ENCODE measurements at regions not wholly inside any gene's neighbourhood (a gene's known extent, or its start where the extent isn't known, plus 50 kb on each side); places are given as distances from the start of the nearest gene placed in this dataset.
"Not testable (repeated sequence)": the region's sequence is repeated elsewhere in the genome, so short reads cannot be mapped to it uniquely, and the experiment has no call there.

- not testable (repeated sequence) for H3K27me3 Mint-ChIP-seq, H3K4me3 Mint-ChIP-seq, H3K36me3 Mint-ChIP-seq, H3K27ac Mint-ChIP-seq, ATAC-seq, H3K4me1 Mint-ChIP-seq
- H3K9me3 Mint-ChIP-seq, result peaks cover 13% of the 10 kb centered on the region
Measured at GRCh38 chr13:104493502-104493901, 1427.3 kb upstream of the SLC10A2 start.

DNA sequence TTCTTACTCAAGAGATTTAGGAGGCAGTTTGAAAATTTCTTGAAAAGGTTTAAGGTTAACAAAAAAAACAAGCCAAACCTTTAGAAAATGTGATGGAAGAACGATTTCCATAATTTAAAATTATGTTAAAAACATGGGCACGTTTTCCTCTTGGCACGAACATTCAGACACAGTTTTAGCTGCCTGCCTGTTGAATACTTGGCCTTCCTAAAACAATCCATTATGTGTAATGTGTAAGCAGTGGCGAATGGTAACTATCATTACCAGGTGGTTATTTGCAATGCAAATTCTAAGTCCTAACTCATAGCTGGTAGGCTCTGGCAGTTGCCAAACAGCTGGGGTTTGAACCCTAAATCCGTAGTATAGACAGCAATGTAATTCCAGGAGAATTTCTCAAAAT lies 1425.7 kb upstream of the SLC10A2 start:
- no peaks in the 10 kb centered on the region for H3K27me3 Mint-ChIP-seq
- no peak overlapping the region for H3K27ac Mint-ChIP-seq
- no peak overlapping the region for H3K4me3 Mint-ChIP-seq
- peaks cover 13% of the 10 kb centered on the region for H3K9me3 Mint-ChIP-seq
- H3K36me3 Mint-ChIP-seq, result no peaks in the 10 kb centered on the region
- no peaks in the 10 kb centered on the region for H3K4me1 Mint-ChIP-seq
- no peak for ATAC-seq

GRCh38 chr13:104487006-104487405 lies 1420.8 kb upstream of the SLC10A2 start:
- ATAC-seq, result no peak
- Mint-ChIP-seq H3K27me3 (no peaks in the 10 kb centered on the region), H3K9me3 (peaks cover 4% of the 10 kb centered on the region), H3K4me3 (no peak overlapping the region), H3K36me3 (no peaks in the 10 kb centered on the region), H3K27ac (no peak overlapping the region), H3K4me1 (no peaks in the 10 kb centered on the region)

DNA sequence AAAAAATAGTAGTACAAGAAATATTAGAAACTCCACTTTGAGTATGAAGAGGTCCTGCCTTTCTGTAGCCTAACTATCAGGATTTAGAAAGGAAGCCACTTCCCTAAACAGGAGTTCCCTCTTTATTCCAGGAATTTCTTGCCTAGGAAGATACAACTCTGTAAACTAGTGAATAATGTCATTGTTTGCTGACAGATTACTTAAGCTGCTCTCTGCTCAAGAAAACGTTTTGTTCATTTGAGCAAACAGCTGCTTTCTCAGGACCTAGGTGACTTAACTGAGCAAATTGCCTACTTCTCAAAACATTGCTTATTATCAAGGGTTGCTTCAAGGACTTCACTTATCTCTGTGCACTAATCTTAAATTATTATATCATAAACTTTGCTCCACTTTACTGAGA lies 1419.4 kb upstream of the SLC10A2 start:
- Mint-ChIP-seq H3K36me3 (no peaks in the 10 kb centered on the region), H3K4me1 (no peaks in the 10 kb centered on the region)

GRCh38 chr13:104483631-104484030 lies 1417.4 kb upstream of the SLC10A2 start:
- H3K9me3 Mint-ChIP-seq, result peaks cover 5% of the 10 kb centered on the region
- H3K27me3 Mint-ChIP-seq, result no peaks in the 10 kb centered on the region
- no peak overlapping the region for H3K4me3 Mint-ChIP-seq
- ATAC-seq, result peak; percentile 48
- no peak overlapping the region for H3K27ac Mint-ChIP-seq
- no peaks in the 10 kb centered on the region for H3K36me3 Mint-ChIP-seq
- no peaks in the 10 kb centered on the region for H3K4me1 Mint-ChIP-seq

More for the DNA sequence above, 1419.4 kb upstream of the SLC10A2 start:
- peaks cover 4% of the 10 kb centered on the region for H3K9me3 Mint-ChIP-seq
- no peak overlapping the region for H3K27ac Mint-ChIP-seq
- H3K27me3 Mint-ChIP-seq, result no peaks in the 10 kb centered on the region
- H3K4me3 Mint-ChIP-seq, result no peak overlapping the region
- ATAC-seq, result no peak

- Mint-ChIP-seq H3K36me3 (no peaks in the 10 kb centered on the region), H3K4me3 (no peak overlapping the region), H3K4me1 (no peaks in the 10 kb centered on the region), H3K9me3 (peaks cover 10% of the 10 kb centered on the region), H3K27me3 (no peaks in the 10 kb centered on the region), H3K27ac (no peak overlapping the region)
- no peak for ATAC-seq
Measured at GRCh38 chr13:104477261-104477660, 1411.0 kb upstream of the SLC10A2 start.

- H3K4me3 Mint-ChIP-seq, result no peak overlapping the region
- H3K4me1 Mint-ChIP-seq, result no peaks in the 10 kb centered on the region
- H3K27ac Mint-ChIP-seq, result no peak overlapping the region
Measured at GRCh38 chr13:104473936-104474335, 1407.7 kb upstream of the SLC10A2 start.

DNA sequence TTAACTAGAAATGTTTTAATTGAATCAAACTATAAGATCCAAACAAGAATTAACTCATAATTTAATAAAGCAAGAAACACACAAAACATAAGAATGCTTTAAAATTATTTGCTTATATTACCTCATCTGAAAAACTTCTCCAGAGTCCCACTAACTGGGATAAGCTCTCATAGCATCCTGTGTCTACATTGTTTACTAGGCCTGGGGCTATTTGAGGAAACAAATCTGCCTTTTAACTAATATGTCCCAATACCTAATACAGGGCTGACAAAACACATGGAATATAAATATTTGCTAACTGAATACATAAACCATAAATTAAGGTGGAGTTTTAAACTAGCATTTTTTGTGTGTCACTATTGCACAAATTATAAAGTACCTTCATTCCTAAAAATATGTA lies 1399.8 kb upstream of the SLC10A2 start:
- Mint-ChIP-seq H3K4me1 (no peaks in the 10 kb centered on the region), H3K4me3 (no peak overlapping the region), H3K9me3 (peaks cover 8% of the 10 kb centered on the region), H3K27me3 (no peaks in the 10 kb centered on the region), H3K36me3 (no peaks in the 10 kb centered on the region), H3K27ac (no peak overlapping the region)
- no peak for ATAC-seq

More at GRCh38 chr13:104473936-104474335, 1407.7 kb upstream of the SLC10A2 start:
- Mint-ChIP-seq H3K36me3 (no peaks in the 10 kb centered on the region), H3K9me3 (peaks cover 10% of the 10 kb centered on the region), H3K27me3 (no peaks in the 10 kb centered on the region)
- ATAC-seq, result no peak

- no peaks in the 10 kb centered on the region for H3K27me3 Mint-ChIP-seq
- no peaks in the 10 kb centered on the region for H3K4me1 Mint-ChIP-seq
- H3K9me3 Mint-ChIP-seq, result peaks cover 8% of the 10 kb centered on the region
- no peak for ATAC-seq
- no peak overlapping the region for H3K4me3 Mint-ChIP-seq
- H3K27ac Mint-ChIP-seq, result no peak overlapping the region
- no peaks in the 10 kb centered on the region for H3K36me3 Mint-ChIP-seq
Measured at GRCh38 chr13:104461049-104461448, 1394.8 kb upstream of the SLC10A2 start.

DNA sequence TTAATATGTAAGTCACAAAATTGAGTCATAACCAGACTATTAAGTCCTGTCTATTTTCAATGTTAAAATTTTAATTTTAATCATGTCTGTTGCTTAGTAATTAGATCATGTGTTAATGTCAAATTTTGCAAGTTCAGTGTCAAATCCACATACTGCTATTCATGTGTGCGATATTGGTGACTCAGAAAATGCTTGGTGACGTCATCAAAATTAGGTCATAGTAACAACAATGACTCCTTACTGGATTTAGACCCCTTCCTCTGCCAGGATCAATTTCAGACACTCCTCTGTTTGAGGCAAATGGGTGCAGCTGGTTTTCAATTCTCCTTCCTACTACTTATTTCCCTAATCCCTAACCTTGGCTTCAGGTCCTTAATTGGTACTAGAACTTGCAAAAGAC lies 1394.3 kb upstream of the SLC10A2 start:
- no peaks in the 10 kb centered on the region for H3K27me3 Mint-ChIP-seq
- H3K27ac Mint-ChIP-seq, result no peak overlapping the region
- H3K4me1 Mint-ChIP-seq, result no peaks in the 10 kb centered on the region
- H3K9me3 Mint-ChIP-seq, result peaks cover 8% of the 10 kb centered on the region
- no peak overlapping the region for H3K4me3 Mint-ChIP-seq
- no peak for ATAC-seq
- H3K36me3 Mint-ChIP-seq, result no peaks in the 10 kb centered on the region

DNA sequence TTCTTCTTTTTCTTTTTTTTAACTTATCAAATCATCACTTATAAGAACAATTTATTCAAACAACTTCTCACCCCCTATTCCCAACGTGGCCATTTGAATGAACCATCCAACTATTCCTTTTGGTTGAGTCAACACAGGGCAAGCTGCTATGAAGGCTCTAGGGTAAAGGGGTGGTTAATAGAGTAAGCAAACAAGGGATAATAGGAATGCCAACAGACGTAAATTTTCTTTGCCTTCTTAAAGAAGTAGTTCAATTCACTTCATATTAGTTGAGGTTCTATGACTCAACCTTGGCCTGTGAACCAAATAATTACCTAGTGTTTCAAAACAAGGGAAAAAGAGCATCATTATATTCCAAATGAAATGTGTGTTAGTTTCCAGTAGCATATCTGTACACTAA lies 1383.8 kb upstream of the SLC10A2 start:
- no peaks in the 10 kb centered on the region for H3K4me1 Mint-ChIP-seq
- H3K27ac Mint-ChIP-seq, result no peak overlapping the region
- H3K27me3 Mint-ChIP-seq, result no peaks in the 10 kb centered on the region
- no peaks in the 10 kb centered on the region for H3K36me3 Mint-ChIP-seq
- ATAC-seq, result no peak
- no peak overlapping the region for H3K4me3 Mint-ChIP-seq
- H3K9me3 Mint-ChIP-seq, result peaks cover 15% of the 10 kb centered on the region

DNA sequence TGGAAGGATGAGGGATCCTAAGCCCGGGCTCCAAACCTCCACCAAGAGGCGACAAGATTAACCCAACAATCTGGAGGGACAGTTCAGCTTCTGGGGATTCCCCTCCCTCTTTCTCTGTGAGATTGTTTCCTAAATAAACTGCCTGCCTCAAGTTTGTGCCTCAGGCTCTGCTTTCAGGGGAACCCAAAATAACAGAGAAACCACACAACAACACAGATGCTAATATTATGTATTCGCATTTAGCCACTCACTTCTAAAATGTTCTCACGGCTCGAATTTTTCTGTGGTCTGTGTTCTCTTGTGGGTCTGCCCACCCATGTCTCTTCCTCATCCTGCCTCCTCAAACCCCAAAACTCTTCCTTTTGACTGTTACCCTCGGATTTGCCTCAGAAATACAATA lies 1381.1 kb upstream of the SLC10A2 start:
- Mint-ChIP-seq H3K27ac (no peak overlapping the region), H3K36me3 (no peaks in the 10 kb centered on the region), H3K27me3 (no peaks in the 10 kb centered on the region), H3K9me3 (peaks cover 17% of the 10 kb centered on the region), H3K4me1 (no peaks in the 10 kb centered on the region), H3K4me3 (no peak overlapping the region)
- ATAC-seq, result no peak

- Mint-ChIP-seq H3K36me3 (no peaks in the 10 kb centered on the region), H3K4me3 (no peak overlapping the region), H3K9me3 (peaks cover 9% of the 10 kb centered on the region), H3K4me1 (no peaks in the 10 kb centered on the region), H3K27ac (no peak overlapping the region), H3K27me3 (no peaks in the 10 kb centered on the region)
- no peak for ATAC-seq
Measured at GRCh38 chr13:104442536-104442935, 1376.3 kb upstream of the SLC10A2 start.

DNA sequence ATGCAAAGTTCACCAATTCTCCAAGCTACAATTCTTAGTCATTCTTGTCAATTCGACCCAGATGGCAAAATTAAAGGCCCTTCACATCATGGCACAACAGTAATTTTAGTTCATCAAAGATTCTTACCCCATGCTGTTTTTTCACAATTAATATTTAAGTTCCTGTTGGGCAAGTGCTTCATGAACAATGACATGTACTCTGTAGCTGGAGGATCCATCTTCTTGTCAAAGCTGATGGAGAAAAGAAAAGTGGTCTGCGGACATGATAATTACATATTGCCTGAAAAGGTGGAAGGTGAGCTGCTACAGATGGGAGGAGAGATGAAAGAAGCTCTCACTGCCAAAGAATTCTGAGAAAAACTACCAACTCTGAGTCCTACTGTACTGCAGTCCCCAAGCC lies 1370.3 kb upstream of the SLC10A2 start:
- Mint-ChIP-seq H3K4me3 (no peak overlapping the region), H3K36me3 (no peaks in the 10 kb centered on the region), H3K9me3 (no peaks in the 10 kb centered on the region), H3K27ac (no peak overlapping the region), H3K27me3 (no peaks in the 10 kb centered on the region), H3K4me1 (no peaks in the 10 kb centered on the region)
- no peak for ATAC-seq

DNA sequence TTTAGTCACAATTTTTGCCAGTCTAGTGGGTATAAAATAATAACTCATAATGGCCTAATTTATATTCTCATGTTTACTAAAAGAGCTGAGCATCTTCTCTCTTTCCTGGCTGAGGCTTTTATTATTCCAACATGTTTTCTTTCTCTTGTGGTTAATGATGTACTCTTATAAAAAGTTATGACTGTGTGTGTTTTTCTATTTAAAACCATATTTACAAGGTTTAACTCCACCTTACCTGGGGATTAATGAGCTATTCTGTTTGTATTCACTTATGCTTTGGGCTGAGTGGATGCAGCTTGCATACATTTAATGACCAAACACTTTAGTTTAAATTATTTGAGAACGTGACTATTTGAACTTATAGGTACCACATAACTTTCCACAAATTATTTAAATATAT lies 1365.7 kb upstream of the SLC10A2 start:
- no peak for ATAC-seq
- H3K4me1 Mint-ChIP-seq, result no peaks in the 10 kb centered on the region
- H3K27ac Mint-ChIP-seq, result no peak overlapping the region
- H3K9me3 Mint-ChIP-seq, result peaks cover 4% of the 10 kb centered on the region
- H3K36me3 Mint-ChIP-seq, result no peaks in the 10 kb centered on the region
- no peaks in the 10 kb centered on the region for H3K27me3 Mint-ChIP-seq
- H3K4me3 Mint-ChIP-seq, result no peak overlapping the region

GRCh38 chr13:104426435-104426834 lies 1360.2 kb upstream of the SLC10A2 start:
- Mint-ChIP-seq H3K27ac (no peak overlapping the region), H3K9me3 (peaks cover 4% of the 10 kb centered on the region), H3K36me3 (no peaks in the 10 kb centered on the region), H3K27me3 (no peaks in the 10 kb centered on the region), H3K4me1 (no peaks in the 10 kb centered on the region), H3K4me3 (no peak overlapping the region)
- no peak for ATAC-seq

DNA sequence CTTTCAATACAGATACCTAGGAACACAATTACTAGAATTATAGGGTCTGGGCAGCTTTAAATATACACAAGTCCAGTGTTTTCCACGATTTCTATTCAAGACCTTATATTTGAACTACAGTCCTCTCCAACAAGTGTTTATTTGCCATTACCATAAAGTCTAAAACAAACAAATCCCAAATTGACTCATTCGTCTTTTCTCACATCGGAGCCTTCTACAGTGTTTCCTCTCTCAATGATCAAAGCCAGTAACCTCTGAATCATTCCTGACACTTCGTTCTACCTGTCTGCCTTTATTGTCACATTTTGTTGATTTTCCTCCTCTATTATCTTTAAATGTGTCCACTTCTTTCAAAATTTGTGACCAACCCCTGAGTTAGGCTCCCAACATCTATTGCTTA lies 1356.5 kb upstream of the SLC10A2 start:
- Mint-ChIP-seq H3K27me3 (no peaks in the 10 kb centered on the region), H3K4me3 (no peak overlapping the region), H3K27ac (no peak overlapping the region), H3K9me3 (peaks cover 3% of the 10 kb centered on the region), H3K36me3 (no peaks in the 10 kb centered on the region), H3K4me1 (no peaks in the 10 kb centered on the region)
- ATAC-seq, result no peak
